K562 (cell line): ENCODE measurements at regions not wholly inside any gene's neighbourhood (a gene's known extent, or its start where the extent isn't known, plus 50 kb on each side); places are given as distances from the start of the nearest gene placed in this dataset.

Experiments used
- ATAC-seq: fragments of 200-7000 bp; cut with Tn5 transposase; 3 replicates; pipeline ENCODE4 v1.9.1; 2020; ENCODE audit warnings: moderate library complexity
- BruUV-seq: library from RNA; stranded (reverse); fragments of 400-500 nt; replicated peaks from 2 replicates; lab custom pipeline; 2021; lab: Mats Ljungman, UMichigan
- CTCF ChIA-PET: fragments of 300-600 bp; formaldehyde crosslinking; extraction: SDS; loops from one replicate; lab custom pipeline; 2021; ENCODE audit warnings: low intra/inter-chr PET ratio; lab: Yijun Ruan, JAX
- POLR2A ChIA-PET: fragments of 300-600, 350-650 bp; sonication (Branson Sonifier 250); formaldehyde crosslinking; extraction: SDS; loops from one replicate; lab custom pipeline; 2021; ENCODE audit warnings: antibody characterized with exemption, inconsistent platforms; lab: Yijun Ruan, JAX
- DNase-seq, 4 experiments: peaks; one replicate each; pipeline versions ENCODE4 v3.0.0 to v3.0.0-alpha.2; 2011 to 2018; ENCODE audit warnings: low spot score in 3 of 4, mixed read lengths in 3 of 4; ENCODE audit errors: extremely low read depth in 1 of 4
- FAIRE-seq: peaks from 2 replicates; lab custom pipeline; 2011; peaks lifted over from hg19 to GRCh38; lab: Jason Lieb, UNC
- H2AFZ ChIP-seq: 2 replicates; pipeline ENCODE4 v1.6.0; 2011; ENCODE audit warnings: low read depth, low read length, control low read depth, inconsistent platforms
- H3K27ac ChIP-seq: fragments of 200-600 bp; 3 replicates; pipeline ENCODE4 v1.8.0; 2011; ENCODE audit warnings: low read depth, mild to moderate bottlenecking, control low read depth, inconsistent platforms, low read length, moderate library complexity, mixed read lengths; ENCODE audit errors: extremely low read depth
- H3K27me3 ChIP-seq, 2 experiments: fragments of 300-600 bp in 1 of 2; 2 replicates in 1 of 2; 3 replicates in 1 of 2; pipeline versions ENCODE4 v1.6.0 to v1.8.0; 2011; ENCODE audit warnings: inconsistent platforms in 2 of 2, low read length in 2 of 2, mild to moderate bottlenecking in 1 of 2, mixed read lengths in 1 of 2, moderate library complexity in 1 of 2; ENCODE audit not compliant: control insufficient read depth in 2 of 2, insufficient read depth in 2 of 2
- H3K36me3 ChIP-seq: fragments of 300-600 bp; 3 replicates; pipeline ENCODE4 v1.8.0; 2011; ENCODE audit warnings: mild to moderate bottlenecking, low read length, inconsistent platforms; ENCODE audit not compliant: control insufficient read depth, insufficient read depth
- H3K4me1 ChIP-seq, 2 experiments: fragments of 200-600 bp in 1 of 2; replicated peaks in 1 of 2; 2 replicates in 1 of 2; 3 replicates in 1 of 2; pipeline versions ENCODE4 v1.5.1 to v1.8.0; 2011; ENCODE audit warnings: inconsistent platforms in 2 of 2, low read length in 2 of 2, mild to moderate bottlenecking in 1 of 2, mixed read lengths in 1 of 2, moderate library complexity in 1 of 2; ENCODE audit not compliant: control insufficient read depth in 2 of 2, insufficient read depth in 2 of 2
- H3K4me2 ChIP-seq: 2 replicates; pipeline ENCODE4 v1.6.1; 2011; ENCODE audit warnings: low read length, control low read depth, inconsistent platforms, mixed read lengths; ENCODE audit not compliant: insufficient read depth
- H3K4me3 ChIP-seq: fragments of 200-600 bp; sonication (generic), shearing (Covaris generic); 2 replicates; pipeline ENCODE4 v1.5.1; 2016; ENCODE audit warnings: control low read depth, inconsistent platforms
- H3K79me2 ChIP-seq: fragments of 200-600 bp; 3 replicates; pipeline ENCODE4 v1.8.0; 2011; ENCODE audit warnings: low read length, inconsistent platforms; ENCODE audit not compliant: control insufficient read depth, insufficient read depth
- H3K9ac ChIP-seq, 2 experiments: 2 replicates each; pipeline versions ENCODE4 v1.6.0 to v1.6.1; 2011; ENCODE audit warnings: low read depth in 2 of 2, low read length in 2 of 2, control low read depth in 1 of 2, inconsistent platforms in 1 of 2, mild to moderate bottlenecking in 1 of 2, mixed read lengths in 1 of 2; ENCODE audit not compliant: insufficient read depth in 1 of 2
- H3K9me1 ChIP-seq: one replicate; pipeline ENCODE4 v1.6.0; 2011; ENCODE audit warnings: inconsistent platforms, mild to moderate bottlenecking, low read length, moderate library complexity; ENCODE audit not compliant: control insufficient read depth, insufficient read depth
- H3K9me3 ChIP-seq: replicated peaks from 2 replicates; pipeline ENCODE4 v1.5.1; 2011; ENCODE audit warnings: low read depth, low read length, inconsistent platforms; ENCODE audit not compliant: control insufficient read depth, insufficient read depth
- H4K20me1 ChIP-seq: replicated peaks from 2 replicates; pipeline ENCODE4 v1.6.1; 2011; ENCODE audit warnings: low read length, inconsistent platforms, mixed read lengths; ENCODE audit not compliant: control insufficient read depth, insufficient read depth
- HDGF ChIP-seq: fragments of 450-650 bp; IDR thresholded peaks from 2 replicates; pipeline ENCODE4 v1.6.1; 2016
- SAFB ChIP-seq: fragments of 200-400 bp; formaldehyde crosslinking; IDR thresholded peaks from 2 replicates; pipeline ENCODE4 v1.6.1; 2017; ENCODE audit warnings: low read depth, low read length, borderline replicate concordance
- SNAPC5 ChIP-seq: fragments of 250-450 bp; sonication (Bioruptor Pico); IDR thresholded peaks from 2 replicates; pipeline ENCODE4 v1.8.0; 2021; ENCODE audit warnings: moderate library complexity, mild to moderate bottlenecking, inconsistent platforms
- ZNF431 ChIP-seq: sonication (generic); formaldehyde crosslinking; IDR thresholded peaks from 2 replicates; pipeline ENCODE4 v1.8.0; 2022; ENCODE audit warnings: mild to moderate bottlenecking, missing genetic modification reagents
- ZNF707 ChIP-seq: fragments of 250-450 bp; sonication (Bioruptor Pico); conservative IDR thresholded peaks from 2 replicates; pipeline ENCODE4 v1.8.0; 2022; ENCODE audit warnings: inconsistent platforms, mild to moderate bottlenecking, moderate library complexity
- WGBS: fragments of 100-300 bp; shearing (Covaris generic); methylation state at CpG from one replicate; pipeline ENCODE4 v1.1.6; 2016; ENCODE audit warnings: low coverage, mixed read lengths; ENCODE audit not compliant: insufficient coverage; ENCODE audit errors: missing lambda C conversion rate; 5-methylcytosine and 5-hydroxymethylcytosine counted together
- in situ Hi-C: fragments of 300-500 bp; cut with MboI; formaldehyde crosslinking; loops from 4 replicates; pipeline ENCODE4 v1.15.0; 2018; ENCODE audit warnings: inconsistent platforms, mixed read lengths
- intact Hi-C: fragments of 100-400 bp; cut with micrococcal nuclease; formaldehyde crosslinking; loops from 2 replicates; pipeline ENCODE4 v1.14.2; 2022
- TF ChIP-seq, protein P1 (sequence below), 2 experiments: fragments of 450-650 bp in 1 of 2; sonication (generic) in 1 of 2; formaldehyde crosslinking in 1 of 2; IDR thresholded peaks; 2 replicates each; pipeline versions ENCODE4 v1.7.1 to v1.9.0; 2016 to 2022; ENCODE audit warnings: inconsistent platforms in 1 of 2, mild to moderate bottlenecking in 1 of 2, missing genetic modification reagents in 1 of 2
- TF ChIP-seq, protein P2 (sequence below), 2 experiments: fragments of 450-650 bp in 1 of 2; sonication (generic) in 1 of 2; formaldehyde crosslinking; conservative IDR thresholded peaks; 2 replicates each; pipeline versions ENCODE4 v1.4.0 to v1.8.1; 2020 to 2022; ENCODE audit warnings: mild to moderate bottlenecking in 1 of 2, missing genetic modification reagents in 1 of 2

DNA sequence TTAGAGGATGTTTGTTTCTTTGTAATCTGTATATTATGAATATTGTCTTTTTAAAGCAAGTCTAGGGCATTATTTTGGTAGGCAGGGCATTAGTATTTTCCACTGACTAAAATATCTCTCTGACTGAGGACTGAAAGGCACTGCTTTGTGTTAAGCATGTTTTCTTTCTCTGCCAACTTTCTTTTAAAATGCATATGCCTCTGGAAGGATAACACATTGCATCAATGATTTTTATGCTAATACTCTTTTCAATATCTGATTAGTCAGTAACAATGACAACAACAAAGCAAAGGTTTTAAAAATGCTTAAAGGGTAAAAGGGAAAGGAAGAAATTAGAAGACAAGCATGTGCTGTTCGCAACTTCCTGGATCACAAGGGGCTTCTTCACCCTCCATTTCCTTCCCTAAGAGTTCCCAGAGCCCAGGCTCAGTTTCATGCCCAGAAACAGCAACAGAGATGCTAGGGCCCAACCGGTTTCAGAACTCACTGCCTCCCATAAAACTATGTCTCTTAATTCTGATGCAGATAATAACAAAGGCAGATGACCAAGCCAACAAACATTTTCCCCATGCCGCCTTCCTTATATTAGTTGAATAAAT is 786.8 kb upstream of the ACVR2A start:
- Histone ChIP-seq H3K9ac (no peak overlapping the region), H3K27me3 (no peaks in the 10 kb centered on the region), H3K4me1 (no peaks in the 10 kb centered on the region), H4K20me1 (no peaks in the 10 kb centered on the region), H3K4me2 (no peak overlapping the region)
- CTCF ChIA-PET: no interaction called here
- TF ChIP-seq, protein P1, sequence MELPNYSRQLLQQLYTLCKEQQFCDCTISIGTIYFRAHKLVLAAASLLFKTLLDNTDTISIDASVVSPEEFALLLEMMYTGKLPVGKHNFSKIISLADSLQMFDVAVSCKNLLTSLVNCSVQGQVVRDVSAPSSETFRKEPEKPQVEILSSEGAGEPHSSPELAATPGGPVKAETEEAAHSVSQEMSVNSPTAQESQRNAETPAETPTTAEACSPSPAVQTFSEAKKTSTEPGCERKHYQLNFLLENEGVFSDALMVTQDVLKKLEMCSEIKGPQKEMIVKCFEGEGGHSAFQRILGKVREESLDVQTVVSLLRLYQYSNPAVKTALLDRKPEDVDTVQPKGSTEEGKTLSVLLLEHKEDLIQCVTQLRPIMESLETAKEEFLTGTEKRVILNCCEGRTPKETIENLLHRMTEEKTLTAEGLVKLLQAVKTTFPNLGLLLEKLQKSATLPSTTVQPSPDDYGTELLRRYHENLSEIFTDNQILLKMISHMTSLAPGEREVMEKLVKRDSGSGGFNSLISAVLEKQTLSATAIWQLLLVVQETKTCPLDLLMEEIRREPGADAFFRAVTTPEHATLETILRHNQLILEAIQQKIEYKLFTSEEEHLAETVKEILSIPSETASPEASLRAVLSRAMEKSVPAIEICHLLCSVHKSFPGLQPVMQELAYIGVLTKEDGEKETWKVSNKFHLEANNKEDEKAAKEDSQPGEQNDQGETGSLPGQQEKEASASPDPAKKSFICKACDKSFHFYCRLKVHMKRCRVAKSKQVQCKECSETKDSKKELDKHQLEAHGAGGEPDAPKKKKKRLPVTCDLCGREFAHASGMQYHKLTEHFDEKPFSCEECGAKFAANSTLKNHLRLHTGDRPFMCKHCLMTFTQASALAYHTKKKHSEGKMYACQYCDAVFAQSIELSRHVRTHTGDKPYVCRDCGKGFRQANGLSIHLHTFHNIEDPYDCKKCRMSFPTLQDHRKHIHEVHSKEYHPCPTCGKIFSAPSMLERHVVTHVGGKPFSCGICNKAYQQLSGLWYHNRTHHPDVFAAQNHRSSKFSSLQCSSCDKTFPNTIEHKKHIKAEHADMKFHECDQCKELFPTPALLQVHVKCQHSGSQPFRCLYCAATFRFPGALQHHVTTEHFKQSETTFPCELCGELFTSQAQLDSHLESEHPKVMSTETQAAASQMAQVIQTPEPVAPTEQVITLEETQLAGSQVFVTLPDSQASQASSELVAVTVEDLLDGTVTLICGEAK (IDR thresholded peaks at IDR 0.05): no peak
- TF ChIP-seq, protein P1 (CRISPR knock-in tag; IDR thresholded peaks at IDR 0.05): no peak
- no peak for TF ChIP-seq HDGF
- no peak for TF ChIP-seq ZNF431 (CRISPR knock-in tag)
- no peak for TF ChIP-seq ZNF707 (CRISPR knock-in tag)
- TF ChIP-seq, protein P2, sequence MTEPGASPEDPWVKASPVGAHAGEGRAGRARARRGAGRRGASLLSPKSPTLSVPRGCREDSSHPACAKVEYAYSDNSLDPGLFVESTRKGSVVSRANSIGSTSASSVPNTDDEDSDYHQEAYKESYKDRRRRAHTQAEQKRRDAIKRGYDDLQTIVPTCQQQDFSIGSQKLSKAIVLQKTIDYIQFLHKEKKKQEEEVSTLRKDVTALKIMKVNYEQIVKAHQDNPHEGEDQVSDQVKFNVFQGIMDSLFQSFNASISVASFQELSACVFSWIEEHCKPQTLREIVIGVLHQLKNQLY (CRISPR knock-in tag; conservative IDR thresholded peaks at IDR 0.05): no peak
- TF ChIP-seq SAFB: no peak
- no peak for TF ChIP-seq SNAPC5 (CRISPR knock-in tag)
- TF ChIP-seq, all 486 proteins: peak for 0
- intact Hi-C loops: no loop called here
- H3K4me3 ChIP-seq: no peak overlapping the region
- H2AFZ ChIP-seq: no peak overlapping the region
- no peaks in the 10 kb centered on the region for H3K79me2 ChIP-seq
- DNase-seq: no peak
- no TSS peak for BruUV-seq
- no peak for ATAC-seq
- no peak for FAIRE-seq
- in situ Hi-C loops: no loop called here
- H3K9me1 ChIP-seq: no peaks in the 10 kb centered on the region
- WGBS: 0% methylated on average over 3 of the region's 3 CpGs
- POLR2A ChIA-PET: no interaction called here
- H3K36me3 ChIP-seq: no peaks in the 10 kb centered on the region
- no peak overlapping the region for H3K27ac ChIP-seq
- H3K9me3 ChIP-seq: no peaks in the 10 kb centered on the region
